ENCODE measurements at regions not wholly inside any gene's neighbourhood (a gene's known extent, or its start where the extent isn't known, plus 50 kb on each side); places are given as distances from the start of the nearest gene placed in this dataset.

DNA sequence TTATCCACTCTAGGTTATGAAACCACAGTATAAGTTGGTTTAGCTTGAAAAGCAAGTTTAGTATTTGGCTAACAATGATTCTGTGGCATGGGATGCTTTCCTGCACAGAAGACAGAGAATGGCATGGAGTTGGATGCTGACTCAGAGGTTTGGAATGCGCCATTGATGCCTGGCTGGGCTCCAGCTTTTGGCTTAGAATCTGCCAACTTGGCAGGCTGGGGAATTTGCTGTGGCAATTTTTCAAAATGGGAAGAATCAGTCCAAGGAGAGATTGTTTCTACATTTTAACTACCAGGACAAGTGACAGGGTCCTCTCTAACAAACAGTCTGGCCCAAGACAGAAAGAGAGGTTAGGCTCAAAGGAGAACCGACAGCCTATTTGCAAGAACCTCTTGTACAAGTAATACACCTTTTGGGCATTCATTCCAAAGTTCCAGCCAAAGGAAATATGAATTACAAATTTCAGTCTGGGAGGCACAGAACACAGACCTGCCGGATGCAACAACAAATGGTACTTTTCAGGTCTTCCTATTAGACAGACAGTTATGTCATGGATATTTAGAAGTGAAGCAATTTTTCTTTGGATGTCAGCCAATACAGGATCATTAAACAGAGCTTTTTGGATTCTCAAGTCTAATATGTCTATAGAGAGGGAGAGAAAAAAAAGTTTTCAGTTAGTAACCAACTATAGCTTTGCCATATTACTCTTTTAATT, 1027.7 kb downstream of the TMEM182 start:
- no peak overlapping the region for H2AFZ ChIP-seq (ENCODE audit: insufficient read depth, low read depth, low read length, poor library complexity, severe bottlenecking)
- H3K27ac Mint-ChIP-seq = no peak overlapping the region
- H3K27me3 Mint-ChIP-seq (ENCODE audit: low read depth in 3 of 3) = no peaks in the 10 kb centered on the region
- no peaks in the 10 kb centered on the region for H3K4me1 Mint-ChIP-seq
- H3K9ac ChIP-seq (ENCODE audit: insufficient read depth, low read length, poor library complexity, severe bottlenecking) = no peak overlapping the region
- WGBS (ENCODE audit: insufficient coverage) = 52% methylated on average over 2 of the region's 3 CpGs
- H3K27me3 ChIP-seq (ENCODE audit: control insufficient read depth in 2 of 2, insufficient read depth in 2 of 2, low read length in 2 of 2) = no peaks in the 10 kb centered on the region
- H3K4me3 ChIP-seq (replicated peaks in 1 of 3; ENCODE audit: low read depth in 2 of 3, low read length in 3 of 3) = no peak overlapping the region
- no peak overlapping the region for H3K27ac ChIP-seq (ENCODE audit: low read depth in 1 of 2, low read length in 2 of 2)
- peaks cover 2 to 8% (median 4%) of the 10 kb centered on the region in 7 donors for H3K9me3 Mint-ChIP-seq
- H3K36me3 Mint-ChIP-seq = no peaks in the 10 kb centered on the region
- TF ChIP-seq CTCF (IDR thresholded peaks at IDR 0.05) = no peak
- no peak for DNase-seq
- no peak overlapping the region for H3K4me2 ChIP-seq (replicated peaks; ENCODE audit: extremely low read depth, low read length, poor library complexity, severe bottlenecking)
- no peaks in the 10 kb centered on the region for H3K4me1 ChIP-seq (ENCODE audit: control insufficient read depth in 1 of 2, insufficient read depth in 2 of 2, low read length in 2 of 2)
- H3K79me2 ChIP-seq (ENCODE audit: insufficient read depth, low read length) = no peaks in the 10 kb centered on the region
- no peaks in the 10 kb centered on the region for H3K36me3 ChIP-seq (replicated peaks in 1 of 2; ENCODE audit: control insufficient read depth in 1 of 2, insufficient read depth in 2 of 2, low read length in 2 of 2)
- intact Hi-C loops (cut with micrococcal nuclease) = no loop called here
- H4K20me1 ChIP-seq (ENCODE audit: insufficient read depth, low read length) = no peaks in the 10 kb centered on the region
- no peak overlapping the region for H3K4me3 Mint-ChIP-seq
- H3K9me3 ChIP-seq (replicated peaks in 1 of 2; ENCODE audit: control insufficient read depth in 1 of 2, insufficient read depth in 1 of 2, low read length in 2 of 2) = peaks cover 7 to 8% of the 10 kb centered on the region in 2 donors

GRCh38 chr2:103792042-103792441, 1030.2 kb downstream of the TMEM182 start:
- H3K4me1 ChIP-seq (ENCODE audit: control insufficient read depth in 1 of 2, insufficient read depth in 2 of 2, low read length in 2 of 2) = no peaks in the 10 kb centered on the region
- H3K4me1 Mint-ChIP-seq = no peaks in the 10 kb centered on the region
- no peak overlapping the region for H3K4me3 Mint-ChIP-seq
- H3K27ac Mint-ChIP-seq = no peak overlapping the region
- no peaks in the 10 kb centered on the region for H3K27me3 ChIP-seq (ENCODE audit: control insufficient read depth in 2 of 2, insufficient read depth in 2 of 2, low read length in 2 of 2)
- no peak overlapping the region for H3K9ac ChIP-seq (ENCODE audit: insufficient read depth, low read length, poor library complexity, severe bottlenecking)
- no peaks in the 10 kb centered on the region for H3K36me3 ChIP-seq (replicated peaks in 1 of 2; ENCODE audit: control insufficient read depth in 1 of 2, insufficient read depth in 2 of 2, low read length in 2 of 2)
- H3K79me2 ChIP-seq (ENCODE audit: insufficient read depth, low read length) = no peaks in the 10 kb centered on the region
- H2AFZ ChIP-seq (ENCODE audit: insufficient read depth, low read depth, low read length, poor library complexity, severe bottlenecking) = no peak overlapping the region
- H3K9me3 Mint-ChIP-seq = peaks cover 3 to 12% (median 8%) of the 10 kb centered on the region in 7 donors
- peaks cover 0 to 1% (median 0%) of the 10 kb centered on the region in 3 donors for H3K27me3 Mint-ChIP-seq (ENCODE audit: low read depth in 3 of 3)
- no peaks in the 10 kb centered on the region for H3K36me3 Mint-ChIP-seq
- TF ChIP-seq CTCF (IDR thresholded peaks at IDR 0.05) = no peak
- DNase-seq = no peak
- intact Hi-C loops (cut with micrococcal nuclease) = no loop called here
- H4K20me1 ChIP-seq (ENCODE audit: insufficient read depth, low read length) = no peaks in the 10 kb centered on the region
- no peak overlapping the region for H3K4me3 ChIP-seq (replicated peaks in 1 of 3; ENCODE audit: low read depth in 2 of 3, low read length in 3 of 3)
- no peak overlapping the region for H3K4me2 ChIP-seq (replicated peaks; ENCODE audit: extremely low read depth, low read length, poor library complexity, severe bottlenecking)
- 22% methylated on average over 1 of the region's 5 CpGs for WGBS (ENCODE audit: insufficient coverage)
- H3K9me3 ChIP-seq (replicated peaks in 1 of 2; ENCODE audit: control insufficient read depth in 1 of 2, insufficient read depth in 1 of 2, low read length in 2 of 2) = peaks cover 7 to 17% of the 10 kb centered on the region in 2 donors
- H3K27ac ChIP-seq (ENCODE audit: low read depth in 1 of 2, low read length in 2 of 2) = no peak overlapping the region
